GM19035 (cell line): ENCODE measurements at regions not wholly inside any gene's neighbourhood (a gene's known extent, or its start where the extent isn't known, plus 50 kb on each side); places are given as distances from the start of the nearest gene placed in this dataset.
"Not testable (repeated sequence)": the region's sequence is repeated elsewhere in the genome, so short reads cannot be mapped to it uniquely, and the experiment has no call there.

Experiments
- ATAC-seq: cut with Tn5 transposase; IDR thresholded peaks from one replicate; pipeline ENCODE4 v1.9.1; 2021; ENCODE audit not compliant: unreplicated experiment

DNA sequence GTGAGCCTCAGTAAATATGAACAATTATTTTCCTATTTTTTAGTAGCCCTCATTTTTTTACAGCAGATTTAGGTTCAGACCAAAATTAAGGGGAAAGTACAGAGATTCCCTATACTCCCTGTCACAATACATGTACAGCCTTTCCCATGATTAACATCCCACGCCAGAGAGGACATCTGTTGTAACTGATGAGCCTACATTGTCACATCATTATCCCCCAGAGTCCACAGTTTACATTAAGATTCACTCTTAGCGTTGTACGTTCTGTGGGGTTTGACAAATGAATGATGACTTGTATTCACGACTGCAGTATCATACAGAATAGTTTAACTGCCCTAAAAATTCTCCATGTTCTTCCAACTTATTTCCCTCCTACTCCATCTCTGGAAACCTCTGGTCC is 262.3 kb upstream of the MSX2 start:
- no peak for ATAC-seq

DNA sequence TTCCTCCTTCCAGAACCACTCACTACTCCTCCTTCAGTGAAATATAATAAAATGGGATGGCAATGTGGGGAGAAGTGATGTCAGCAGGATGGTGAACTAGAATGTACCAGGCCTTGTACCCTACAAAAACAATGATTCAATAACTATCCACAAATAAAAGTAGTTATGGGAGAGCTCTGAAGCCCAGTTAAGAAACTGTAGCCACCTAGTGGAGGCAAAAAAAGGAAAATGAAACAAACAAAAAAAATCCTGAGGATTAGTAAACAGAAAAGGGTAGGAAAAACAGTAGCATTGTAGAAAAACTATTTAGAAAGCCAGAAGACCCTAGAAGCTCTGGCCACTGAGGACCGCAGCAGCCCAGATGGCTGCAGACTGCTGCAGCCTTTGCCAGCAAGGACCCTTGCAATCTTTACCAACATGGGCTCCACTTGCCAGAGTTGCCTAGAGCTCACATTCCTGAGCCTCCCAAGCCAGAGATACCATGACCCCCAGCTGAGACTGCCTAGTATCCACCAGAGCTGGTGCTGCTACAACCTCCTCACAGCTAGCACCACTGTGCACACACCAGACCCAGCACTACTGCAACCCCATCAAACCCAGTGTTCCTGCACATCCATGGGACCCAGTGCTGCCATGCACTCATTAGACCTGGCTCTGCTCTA is 259.7 kb upstream of the MSX2 start:
- no peak for ATAC-seq

DNA sequence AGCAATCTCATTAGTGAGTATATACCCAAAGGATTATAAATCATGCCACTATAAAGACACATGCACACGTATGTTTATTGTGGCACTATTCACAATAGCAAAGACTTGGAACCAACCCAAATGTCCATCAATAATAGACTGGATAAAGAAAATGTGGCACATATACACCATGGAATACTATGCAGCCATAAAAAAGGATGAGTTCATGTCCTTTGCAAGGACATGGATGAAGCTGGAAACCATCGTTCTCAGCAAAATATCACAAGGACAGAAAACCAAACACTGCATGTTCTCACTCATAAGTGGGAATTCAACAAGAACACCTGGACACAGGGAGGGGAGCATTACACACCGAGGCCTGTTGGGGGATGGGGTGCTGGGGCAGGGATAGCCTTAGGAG is 252.9 kb upstream of the MSX2 start:
- ATAC-seq, result not testable (repeated sequence)

DNA sequence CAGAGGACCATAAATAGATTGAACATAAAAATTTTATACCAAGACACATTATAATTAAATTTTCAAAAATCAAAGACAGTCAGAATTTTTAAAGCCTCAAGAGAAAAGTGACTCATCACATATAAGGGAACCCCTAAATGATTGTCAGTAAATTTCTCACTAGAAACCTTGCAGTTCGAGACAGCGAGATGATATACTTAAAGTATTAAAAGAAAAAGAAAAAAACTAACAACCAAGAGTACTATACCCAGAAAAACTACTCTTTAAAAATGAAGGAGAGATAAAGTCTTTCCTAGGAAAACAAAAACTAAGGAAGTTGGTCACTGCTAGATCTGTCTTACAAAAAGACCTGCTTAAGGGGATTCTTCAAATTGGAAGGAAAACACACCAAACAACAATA is 251.4 kb upstream of the MSX2 start:
- no peak for ATAC-seq

DNA sequence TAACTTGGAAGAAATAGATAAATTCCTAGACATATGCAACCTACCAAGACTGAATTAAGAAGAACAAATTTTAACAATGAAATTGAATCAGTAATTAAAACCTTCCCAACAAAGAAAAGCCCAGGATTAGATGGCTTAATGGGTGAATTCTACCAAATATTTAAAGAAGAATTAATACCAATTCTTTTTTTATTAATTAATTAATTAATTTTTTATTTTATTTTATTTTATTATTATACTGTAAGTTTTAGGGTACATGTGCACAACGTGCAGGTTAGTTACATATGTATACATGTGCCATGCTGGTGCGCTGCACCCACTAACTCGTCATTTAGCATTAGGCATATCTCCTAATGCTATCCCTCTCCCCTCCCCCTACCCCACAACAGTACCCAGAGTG is 248.4 kb upstream of the MSX2 start:
- ATAC-seq, result not testable (repeated sequence)

DNA sequence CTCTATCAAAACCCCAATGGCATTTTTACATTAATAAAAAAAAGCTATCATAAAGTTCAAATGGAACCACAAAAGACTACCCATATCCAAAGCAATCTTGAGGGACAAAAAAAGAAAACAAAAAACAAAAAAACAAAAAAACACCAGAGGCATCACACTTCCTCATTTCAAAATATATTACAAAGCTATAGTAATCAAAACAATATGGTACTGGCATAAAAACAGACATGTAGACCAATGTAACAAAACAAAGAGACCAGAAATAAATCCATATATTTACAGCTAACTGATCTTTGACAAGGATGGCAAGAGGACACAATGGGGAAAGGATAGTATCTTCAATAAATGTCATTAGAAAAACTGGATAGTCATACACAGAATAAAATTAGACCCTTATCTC is 245.1 kb upstream of the MSX2 start:
- ATAC-seq, result no peak

DNA sequence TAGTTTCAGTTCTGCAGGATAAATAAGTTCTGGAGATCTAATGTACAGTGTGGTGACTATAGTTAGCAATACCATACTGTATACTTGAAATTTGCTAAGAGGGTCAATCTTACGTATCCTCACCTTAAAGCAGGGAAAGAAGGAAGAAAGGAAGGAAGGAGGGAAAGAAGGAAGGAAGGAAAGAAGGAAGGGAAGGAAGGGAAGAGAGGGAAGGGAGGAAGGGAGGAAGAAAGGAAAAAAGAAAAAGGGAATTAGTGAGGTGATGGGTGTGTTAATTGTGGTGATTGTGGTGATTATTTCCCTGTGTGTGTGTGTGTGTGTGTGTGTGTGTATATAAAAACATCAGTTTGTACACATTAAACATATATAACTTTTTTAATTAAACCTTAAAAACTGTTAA is 242.6 kb upstream of the MSX2 start:
- ATAC-seq, result no peak

DNA sequence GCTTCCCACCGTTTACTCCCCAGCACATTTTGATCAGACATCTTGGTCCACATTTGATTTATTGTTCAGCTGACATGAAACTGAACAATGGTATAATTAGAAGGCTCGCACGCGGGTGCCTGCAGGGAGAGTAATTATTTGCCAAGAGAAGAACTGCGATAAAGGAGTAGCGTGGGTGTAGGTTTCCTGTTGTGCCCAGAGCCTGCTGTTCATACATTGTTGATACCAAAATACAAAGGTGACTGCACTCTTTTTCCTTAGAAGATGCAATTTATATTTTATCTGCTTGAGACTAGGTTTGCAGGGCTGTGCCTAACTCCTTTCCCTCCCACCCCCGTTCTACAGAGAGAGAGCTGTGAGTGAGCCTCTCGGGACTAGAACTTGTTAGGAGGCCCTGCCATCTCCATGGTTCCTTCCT is 241.8 kb upstream of the MSX2 start:
- no peak for ATAC-seq

DNA sequence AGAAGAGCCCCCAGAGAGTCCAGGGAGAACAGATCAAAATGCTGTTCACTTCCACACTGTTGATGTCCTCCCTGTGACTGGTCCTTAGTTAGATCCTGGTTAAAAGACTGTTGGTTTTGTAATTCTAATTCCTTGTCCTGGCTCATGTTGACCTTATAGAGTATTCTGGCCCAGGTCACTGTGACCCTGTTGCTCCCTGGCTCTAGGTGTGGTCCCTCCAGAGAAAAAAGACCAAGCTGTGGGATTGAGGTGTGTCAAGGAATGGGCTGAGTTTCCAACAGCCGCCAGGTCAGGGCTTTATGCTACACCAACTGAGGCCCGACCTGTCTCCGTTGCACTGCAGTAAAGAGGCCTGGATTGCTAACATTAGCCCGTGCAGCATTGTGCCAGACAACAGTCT is 241.0 kb upstream of the MSX2 start:
- no peak for ATAC-seq

DNA sequence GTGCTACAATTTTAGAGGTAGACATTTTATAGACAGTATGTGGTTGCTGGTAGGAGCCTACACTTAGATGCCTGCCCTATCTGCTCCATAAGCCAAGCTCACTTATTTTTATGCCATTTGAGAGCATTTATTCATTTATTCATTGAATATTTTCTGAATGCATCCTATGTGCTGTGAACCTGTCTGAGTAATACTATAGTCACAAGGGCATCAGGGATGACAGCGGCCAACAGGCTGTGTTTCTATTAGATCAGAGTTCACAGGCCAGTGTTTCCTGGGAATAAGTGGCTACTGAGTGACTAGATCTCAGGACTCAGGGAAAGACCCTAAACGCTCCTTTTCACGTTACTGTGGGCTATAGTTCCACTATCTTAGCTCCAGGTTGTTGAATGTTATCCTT is 235.2 kb upstream of the MSX2 start:
- ATAC-seq, result no peak

DNA sequence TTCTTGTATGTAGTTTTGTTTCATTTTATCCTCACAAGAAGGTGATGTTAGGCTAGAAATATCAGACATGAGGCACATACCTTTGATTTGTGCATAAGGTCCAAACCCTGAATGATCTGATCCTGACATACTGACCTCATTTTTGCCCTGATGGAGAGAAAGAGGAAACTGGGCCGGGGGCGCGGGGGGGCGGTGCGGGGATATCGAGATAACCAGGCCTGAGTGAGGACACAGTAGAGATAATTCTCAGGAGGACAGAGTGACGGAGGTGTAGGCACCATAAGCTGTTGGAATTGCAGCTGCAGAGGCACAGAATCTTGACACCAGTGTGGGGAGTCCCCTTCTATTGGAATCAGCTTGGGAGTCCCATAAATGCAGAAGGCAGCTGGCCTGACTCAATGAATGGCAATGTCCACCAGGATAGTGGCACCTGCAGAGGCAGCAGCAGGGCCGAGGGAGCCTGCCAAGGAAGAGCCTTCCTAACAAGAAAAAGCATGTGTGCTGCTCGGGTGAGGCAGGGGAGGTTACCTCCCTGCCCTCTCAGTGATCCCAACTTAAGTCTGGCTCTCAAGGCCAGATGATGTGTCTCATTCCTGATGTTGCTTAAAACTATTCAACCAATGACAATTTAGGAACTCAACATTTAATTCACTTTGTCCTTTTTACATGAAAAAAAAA is 234.3 kb upstream of the MSX2 start:
- no peak for ATAC-seq

DNA sequence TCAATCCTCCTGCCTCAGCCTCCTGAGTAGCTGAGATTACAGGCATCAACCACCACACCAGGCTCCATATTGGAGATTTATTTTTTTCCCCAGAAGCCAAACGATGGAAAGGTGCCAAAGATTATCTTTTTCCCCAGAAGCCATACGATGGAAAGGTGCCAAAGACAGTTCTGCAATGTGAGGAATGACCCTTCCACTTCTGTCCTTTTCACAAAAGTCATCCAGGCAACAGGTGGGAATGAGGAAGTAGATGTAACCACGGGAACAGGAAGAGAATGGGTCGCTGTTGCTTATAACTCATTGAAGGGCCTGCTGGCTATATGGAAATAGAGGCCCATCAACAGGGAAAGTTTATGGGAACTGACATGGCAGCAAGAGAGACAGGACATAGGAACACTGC is 233.7 kb upstream of the MSX2 start:
- ATAC-seq, result no peak

DNA sequence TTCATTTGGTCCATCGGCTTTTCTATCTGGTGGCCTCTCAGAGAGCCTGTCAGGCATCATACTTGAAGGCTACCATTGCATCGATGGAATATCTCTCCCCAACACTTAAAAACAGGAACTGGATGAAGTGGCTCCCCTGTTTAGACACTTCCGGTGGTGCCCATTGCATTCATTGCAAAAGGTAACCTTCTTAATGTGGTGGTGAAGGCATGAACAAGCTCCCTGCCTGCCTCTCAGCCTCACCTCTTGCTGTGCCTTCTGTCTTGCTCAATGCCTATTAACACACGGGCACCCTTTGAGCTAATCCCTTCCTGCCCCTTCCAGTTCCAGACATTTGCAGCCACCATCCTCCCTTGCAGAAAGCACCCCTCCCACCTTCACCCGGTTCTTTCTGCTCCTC is 233.1 kb upstream of the MSX2 start:
- ATAC-seq, result no peak

DNA sequence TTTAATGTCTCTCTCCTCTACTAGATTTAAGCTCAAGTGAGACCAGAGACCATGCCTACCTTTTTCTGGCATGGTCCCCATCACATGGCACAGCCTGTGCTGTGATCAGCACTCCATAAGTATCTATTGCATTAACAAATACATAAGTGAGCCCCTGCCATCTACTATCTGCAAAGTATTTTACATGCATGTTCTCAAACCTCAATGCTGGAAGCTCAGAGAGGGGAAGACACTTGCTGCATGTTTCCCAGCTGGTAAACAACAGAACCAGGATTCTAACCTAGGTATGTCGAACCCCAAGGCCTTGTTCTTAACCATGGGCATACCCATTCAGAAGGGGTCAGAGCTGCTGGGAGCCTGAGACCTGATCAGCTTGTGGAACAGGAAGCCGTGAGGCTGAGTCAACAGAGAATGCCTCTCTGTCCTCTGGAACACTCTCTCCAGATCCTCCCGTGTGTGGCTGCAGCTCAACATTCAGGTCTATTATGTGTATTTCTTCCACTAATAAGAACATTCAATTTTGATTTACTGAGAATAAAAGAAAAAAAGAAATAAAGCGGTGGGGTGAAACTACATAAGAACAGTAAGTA is 232.5 kb upstream of the MSX2 start:
- ATAC-seq, result no peak

DNA sequence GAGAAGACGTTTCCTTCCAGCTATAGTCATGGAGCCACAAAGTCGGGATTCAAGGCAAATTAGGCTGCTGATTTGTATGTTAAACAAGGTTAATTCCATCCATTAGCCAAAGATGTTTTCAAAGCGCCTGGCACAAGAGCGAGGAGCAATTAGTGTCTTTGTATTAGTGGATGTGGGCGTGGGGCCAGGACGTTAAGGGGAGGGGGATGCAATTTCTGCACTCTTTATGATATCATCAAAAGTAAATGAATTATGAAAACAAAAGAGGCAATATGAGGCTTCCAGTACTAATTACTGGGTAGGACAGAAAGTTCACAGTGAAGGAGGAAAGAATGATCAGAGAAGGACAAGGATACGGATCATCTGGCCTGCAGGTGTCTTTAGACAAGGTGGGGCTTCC is 230.9 kb upstream of the MSX2 start:
- no peak for ATAC-seq

DNA sequence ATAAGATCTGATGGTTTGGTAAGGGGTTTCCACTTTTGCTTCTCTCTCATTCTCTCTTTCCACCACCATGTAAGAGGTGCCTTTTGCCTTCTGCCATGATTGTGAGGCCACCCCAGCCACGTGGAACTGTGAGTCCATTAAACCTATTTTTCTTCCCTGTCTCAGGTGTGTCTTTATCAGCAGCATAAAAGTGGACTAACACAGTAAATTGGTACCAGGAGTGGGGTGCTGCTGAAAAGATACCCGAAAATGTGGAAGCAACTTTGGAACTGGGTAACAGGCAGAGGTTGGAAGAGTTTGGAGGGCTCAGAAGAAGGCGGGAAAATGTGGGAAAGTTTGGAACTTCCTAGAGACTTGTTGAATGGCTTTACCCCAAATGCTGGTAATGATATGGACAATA is 226.4 kb upstream of the MSX2 start:
- not testable (repeated sequence) for ATAC-seq

DNA sequence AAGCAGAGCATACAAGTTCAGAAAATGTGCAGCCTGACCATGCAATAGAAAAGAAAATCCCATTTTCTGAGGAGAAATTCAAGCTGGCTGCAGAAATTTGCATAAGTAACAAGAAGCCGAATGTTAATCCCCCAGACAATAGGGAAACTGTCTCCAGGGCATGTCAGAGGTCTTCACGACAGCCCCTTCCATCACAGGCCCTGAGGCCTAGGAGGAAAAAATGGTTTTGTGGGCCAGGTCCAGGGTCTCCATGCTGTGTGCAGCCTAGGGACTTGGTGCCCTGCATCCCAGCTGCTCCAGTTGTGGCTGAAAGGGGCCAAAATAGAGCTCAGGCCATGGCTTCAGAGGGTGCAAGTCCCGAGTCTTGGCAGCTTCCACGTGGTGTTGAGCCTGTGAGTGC is 225.8 kb upstream of the MSX2 start:
- ATAC-seq, result not testable (repeated sequence)

DNA sequence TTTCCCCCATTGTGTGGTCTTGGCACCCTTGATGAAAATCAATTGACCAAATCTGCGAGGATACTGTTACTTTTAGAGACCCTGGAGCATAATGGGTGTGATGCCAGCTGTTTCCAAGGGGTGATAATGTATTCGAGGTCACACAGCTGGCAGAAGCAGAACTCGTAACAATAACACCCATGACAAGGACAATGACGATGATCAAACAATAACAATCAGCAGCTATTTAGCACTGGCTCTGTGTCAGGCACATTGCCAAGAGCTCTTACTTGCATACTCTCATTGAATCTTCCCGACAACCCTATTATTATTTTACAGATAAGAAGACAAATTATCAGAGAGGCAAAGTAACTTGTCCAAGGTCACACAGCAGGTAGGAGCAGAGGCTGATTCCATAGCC is 223.7 kb upstream of the MSX2 start:
- ATAC-seq, result no peak

DNA sequence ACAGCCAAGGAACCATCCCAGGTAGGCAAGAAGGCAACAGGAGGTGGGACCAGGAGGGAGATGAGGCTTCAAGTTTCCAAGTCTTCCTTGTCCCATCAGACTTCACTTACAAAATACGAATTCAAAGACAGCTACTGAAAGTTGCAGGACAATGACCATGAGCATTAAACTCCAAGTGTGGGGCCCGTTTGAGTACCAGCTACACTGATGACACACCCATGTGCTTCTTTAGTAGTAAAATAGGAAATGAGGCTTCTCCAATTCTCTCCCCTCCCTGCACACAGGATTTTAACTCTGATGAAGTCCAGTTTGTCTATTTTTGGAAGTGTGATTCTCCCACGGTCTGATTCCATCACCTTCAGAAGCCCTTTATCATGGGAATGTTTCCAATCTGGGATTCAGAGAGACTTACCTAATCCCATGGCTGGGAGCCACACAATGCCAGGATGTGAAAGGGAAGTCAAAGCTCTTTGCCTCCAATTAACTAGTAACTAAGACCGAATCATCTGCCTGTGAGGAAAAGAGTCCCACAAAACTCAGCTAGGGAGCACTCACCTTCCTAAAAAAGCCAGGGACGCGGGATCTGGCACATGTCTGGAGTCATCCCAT is 222.8 kb upstream of the MSX2 start:
- ATAC-seq, result no peak

DNA sequence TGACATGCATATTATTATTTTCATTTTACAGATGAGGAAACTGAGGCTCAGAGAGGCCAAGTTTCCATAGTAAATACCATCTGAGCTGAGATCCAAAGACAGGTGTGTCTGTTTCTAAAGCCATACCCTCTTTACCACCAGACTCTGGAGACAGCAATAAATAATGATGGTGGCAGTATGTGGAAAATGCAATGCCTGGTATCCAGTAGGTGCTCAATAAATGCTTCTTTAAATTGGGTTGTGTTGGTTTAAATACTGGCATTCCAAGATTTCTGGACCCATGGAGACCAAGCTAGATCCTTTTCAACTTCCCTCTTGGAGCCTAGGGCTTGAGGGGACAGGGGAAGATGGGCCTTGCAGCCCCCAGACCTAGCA is 221.3 kb upstream of the MSX2 start:
- no peak for ATAC-seq

DNA sequence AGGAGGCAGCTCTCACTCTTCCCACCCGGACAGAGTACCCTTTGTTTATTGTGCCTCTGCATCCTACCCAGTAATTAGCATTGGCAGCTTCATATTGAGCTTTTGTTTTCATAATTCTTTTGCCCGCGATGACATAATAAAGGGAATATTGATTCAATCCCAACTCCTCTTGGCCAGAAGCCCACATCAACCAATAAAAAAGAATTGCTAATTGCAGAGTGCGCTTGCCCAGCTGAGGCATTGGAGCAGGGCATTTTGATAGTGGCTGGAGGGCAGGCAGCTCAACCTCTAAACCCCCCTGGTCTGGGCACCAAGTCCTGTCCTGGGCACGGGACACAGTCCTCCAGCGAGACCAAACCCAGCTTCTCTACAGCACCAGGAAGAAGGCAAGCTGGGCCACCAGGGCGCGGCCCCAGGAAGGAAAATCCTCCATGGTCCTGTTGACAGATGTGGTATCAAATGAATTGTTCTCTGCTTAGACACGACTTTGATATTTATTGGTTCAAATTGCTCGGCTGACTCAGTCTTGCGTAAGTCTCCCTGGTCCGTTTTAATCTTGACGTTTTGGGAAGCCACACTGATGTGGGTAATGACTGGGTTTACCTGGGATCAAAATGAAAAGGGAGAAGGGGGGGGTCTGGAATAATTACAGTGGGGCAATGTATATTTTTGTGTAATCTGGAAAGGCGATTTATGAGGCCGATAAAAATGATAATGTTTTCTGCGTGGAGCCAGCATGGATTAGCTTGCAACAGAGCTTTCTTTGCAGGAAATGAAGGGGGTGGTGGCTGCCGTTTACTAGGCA is 220.7 kb upstream of the MSX2 start:
- no peak for ATAC-seq
